Esophagus muscularis mucosa (tissue), 3 donors: ENCODE measurements at regions not wholly inside any gene's neighbourhood (a gene's known extent, or its start where the extent isn't known, plus 50 kb on each side); places are given as distances from the start of the nearest gene placed in this dataset.

ENCODE experiments used
- POLR2A ChIP-seq: fragments of 450-650 bp; IDR thresholded peaks from one replicate; pipeline ENCODE4 v1.6.1; 2017; ENCODE audit warnings: antibody characterized with exemption, moderate library complexity, mild to moderate bottlenecking, low read depth
- TF ChIP-seq, protein P1 (sequence below), 3 experiments: fragments of 200-600 bp in 2 of 3; fragments of 450-650 bp in 1 of 3; sonication (generic) in 2 of 3; IDR thresholded peaks; one replicate each; pipeline ENCODE4 v1.5.1; 2017 to 2019; ENCODE audit warnings: antibody characterized with exemption in 3 of 3, mild to moderate bottlenecking in 2 of 3, moderate library complexity in 1 of 3

DNA sequence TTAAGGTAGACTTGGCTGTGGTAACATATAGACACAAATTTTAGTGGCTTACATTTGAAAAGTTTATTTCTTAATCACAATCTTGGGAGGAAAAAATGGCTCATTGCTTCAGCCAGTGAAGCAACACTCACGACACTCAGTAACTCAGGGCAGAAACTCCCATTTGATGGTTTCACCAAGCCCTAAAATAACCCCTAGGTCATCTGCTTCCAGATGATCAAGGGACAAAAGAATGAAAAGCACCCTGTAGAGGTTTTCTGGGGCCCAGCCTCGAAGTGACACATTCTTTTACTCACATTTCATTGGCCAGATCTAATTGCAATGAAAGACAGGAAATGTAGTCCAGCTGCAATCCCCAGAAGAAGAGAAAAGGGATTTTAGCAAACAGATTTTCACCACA, 275.9 kb downstream of the TMX3 start:
- TF ChIP-seq, protein P1, sequence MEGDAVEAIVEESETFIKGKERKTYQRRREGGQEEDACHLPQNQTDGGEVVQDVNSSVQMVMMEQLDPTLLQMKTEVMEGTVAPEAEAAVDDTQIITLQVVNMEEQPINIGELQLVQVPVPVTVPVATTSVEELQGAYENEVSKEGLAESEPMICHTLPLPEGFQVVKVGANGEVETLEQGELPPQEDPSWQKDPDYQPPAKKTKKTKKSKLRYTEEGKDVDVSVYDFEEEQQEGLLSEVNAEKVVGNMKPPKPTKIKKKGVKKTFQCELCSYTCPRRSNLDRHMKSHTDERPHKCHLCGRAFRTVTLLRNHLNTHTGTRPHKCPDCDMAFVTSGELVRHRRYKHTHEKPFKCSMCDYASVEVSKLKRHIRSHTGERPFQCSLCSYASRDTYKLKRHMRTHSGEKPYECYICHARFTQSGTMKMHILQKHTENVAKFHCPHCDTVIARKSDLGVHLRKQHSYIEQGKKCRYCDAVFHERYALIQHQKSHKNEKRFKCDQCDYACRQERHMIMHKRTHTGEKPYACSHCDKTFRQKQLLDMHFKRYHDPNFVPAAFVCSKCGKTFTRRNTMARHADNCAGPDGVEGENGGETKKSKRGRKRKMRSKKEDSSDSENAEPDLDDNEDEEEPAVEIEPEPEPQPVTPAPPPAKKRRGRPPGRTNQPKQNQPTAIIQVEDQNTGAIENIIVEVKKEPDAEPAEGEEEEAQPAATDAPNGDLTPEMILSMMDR (IDR thresholded peaks at IDR 0.05): no peak
- no peak for TF ChIP-seq POLR2A
